K562 (cell line): ENCODE measurements at regions not wholly inside any gene's neighbourhood (a gene's known extent, or its start where the extent isn't known, plus 50 kb on each side); places are given as distances from the start of the nearest gene placed in this dataset.
A peak's percentile ranks its signal among the peaks of the same experiment; 100 is the strongest.

Experiments used
- BRD9 ChIP-seq: fragments of 450-650 bp; IDR thresholded peaks from 2 replicates; pipeline ENCODE4 v1.6.1; 2018; ENCODE audit warnings: low read depth; ENCODE audit not compliant: partially characterized antibody
- CBX3 ChIP-seq, 2 experiments: IDR thresholded peaks; 1 replicate in 1 of 2; 2 replicates in 1 of 2; pipeline ENCODE4 v1.6.1; 2012; ENCODE audit warnings: inconsistent platforms in 2 of 2, low read length in 2 of 2, borderline replicate concordance in 1 of 2, control low read depth in 1 of 2
- E2F4 ChIP-seq: sonication (generic); formaldehyde crosslinking; IDR thresholded peaks from 2 replicates; pipeline ENCODE4 v1.8.0; 2022; ENCODE audit warnings: mild to moderate bottlenecking, low read depth, missing genetic modification reagents
- FOXJ3 ChIP-seq: sonication (generic); formaldehyde crosslinking; IDR thresholded peaks from 2 replicates; pipeline ENCODE4 v1.4.0; 2020; ENCODE audit warnings: mild to moderate bottlenecking, missing genetic modification reagents
- HNRNPLL ChIP-seq: fragments of 200-400 bp; formaldehyde crosslinking; IDR thresholded peaks from 2 replicates; pipeline ENCODE4 v1.6.1; 2017; ENCODE audit warnings: low read length, low read depth, mild to moderate bottlenecking; ENCODE audit not compliant: poor library complexity, severe bottlenecking
- NFIX ChIP-seq: fragments of 250-450 bp; sonication (Bioruptor Pico); IDR thresholded peaks from 2 replicates; pipeline ENCODE4 v1.4.0; 2020; ENCODE audit warnings: low read depth, mild to moderate bottlenecking, moderate library complexity
- NFRKB ChIP-seq: fragments of 450-650 bp; IDR thresholded peaks from 2 replicates; pipeline ENCODE4 v1.6.1; 2016; ENCODE audit warnings: low read depth
- NR4A1 ChIP-seq, 2 experiments: fragments of 250-450 bp in 1 of 2; fragments of 450-650 bp in 1 of 2; sonication (Bioruptor Pico) in 1 of 2; IDR thresholded peaks; 2 replicates each; pipeline versions ENCODE4 v1.4.0 to v1.6.1; 2016 to 2020; ENCODE audit warnings: mild to moderate bottlenecking in 2 of 2, missing compliant biosample characterization in 1 of 2, missing genetic modification characterization in 1 of 2, moderate library complexity in 1 of 2
- SMAD1 ChIP-seq: fragments of 150-350 bp; IDR thresholded peaks from 2 replicates; pipeline ENCODE4 v1.6.1; 2014; ENCODE audit warnings: low read length, low read depth; ENCODE audit not compliant: partially characterized antibody
- USF1 ChIP-seq: sonication (generic); formaldehyde crosslinking; IDR thresholded peaks from 2 replicates; pipeline ENCODE4 v1.9.0; 2022; ENCODE audit warnings: mild to moderate bottlenecking, missing genetic modification reagents
- ZNF134 ChIP-seq: fragments of 250-450 bp; sonication (Bioruptor Pico); conservative IDR thresholded peaks from 2 replicates; pipeline ENCODE4 v1.4.0; 2020
- ZNF408 ChIP-seq: fragments of 250-450 bp; sonication (Bioruptor Pico); IDR thresholded peaks from 2 replicates; pipeline ENCODE4 v1.4.0; 2020; ENCODE audit warnings: low read depth, mild to moderate bottlenecking, moderate library complexity
- ZNF561 ChIP-seq: fragments of 450-650 bp; formaldehyde crosslinking; conservative IDR thresholded peaks from 2 replicates; pipeline ENCODE4 v1.4.0; 2020; ENCODE audit warnings: mild to moderate bottlenecking, moderate library complexity
- ZNF764 ChIP-seq: fragments of 250-450 bp; sonication (Bioruptor Pico); IDR thresholded peaks from 2 replicates; pipeline ENCODE4 v1.4.0; 2020; ENCODE audit warnings: low read depth, mild to moderate bottlenecking, moderate library complexity
- TF ChIP-seq, protein P1 (sequence below): sonication (generic); formaldehyde crosslinking; IDR thresholded peaks from 2 replicates; pipeline ENCODE4 v1.8.0; 2023; ENCODE audit warnings: missing genetic modification reagents, mild to moderate bottlenecking, borderline replicate concordance
- TF ChIP-seq, protein P2 (sequence below): fragments of 250-450 bp; sonication (Bioruptor Pico); IDR thresholded peaks from 2 replicates; pipeline ENCODE4 v1.4.0; 2020; ENCODE audit warnings: mild to moderate bottlenecking, moderate library complexity
- TF ChIP-seq, protein P3 (sequence below): sonication (generic); formaldehyde crosslinking; IDR thresholded peaks from 2 replicates; pipeline ENCODE4 v1.8.0; 2022; ENCODE audit warnings: mild to moderate bottlenecking, missing genetic modification reagents

- TF ChIP-seq, protein P1, sequence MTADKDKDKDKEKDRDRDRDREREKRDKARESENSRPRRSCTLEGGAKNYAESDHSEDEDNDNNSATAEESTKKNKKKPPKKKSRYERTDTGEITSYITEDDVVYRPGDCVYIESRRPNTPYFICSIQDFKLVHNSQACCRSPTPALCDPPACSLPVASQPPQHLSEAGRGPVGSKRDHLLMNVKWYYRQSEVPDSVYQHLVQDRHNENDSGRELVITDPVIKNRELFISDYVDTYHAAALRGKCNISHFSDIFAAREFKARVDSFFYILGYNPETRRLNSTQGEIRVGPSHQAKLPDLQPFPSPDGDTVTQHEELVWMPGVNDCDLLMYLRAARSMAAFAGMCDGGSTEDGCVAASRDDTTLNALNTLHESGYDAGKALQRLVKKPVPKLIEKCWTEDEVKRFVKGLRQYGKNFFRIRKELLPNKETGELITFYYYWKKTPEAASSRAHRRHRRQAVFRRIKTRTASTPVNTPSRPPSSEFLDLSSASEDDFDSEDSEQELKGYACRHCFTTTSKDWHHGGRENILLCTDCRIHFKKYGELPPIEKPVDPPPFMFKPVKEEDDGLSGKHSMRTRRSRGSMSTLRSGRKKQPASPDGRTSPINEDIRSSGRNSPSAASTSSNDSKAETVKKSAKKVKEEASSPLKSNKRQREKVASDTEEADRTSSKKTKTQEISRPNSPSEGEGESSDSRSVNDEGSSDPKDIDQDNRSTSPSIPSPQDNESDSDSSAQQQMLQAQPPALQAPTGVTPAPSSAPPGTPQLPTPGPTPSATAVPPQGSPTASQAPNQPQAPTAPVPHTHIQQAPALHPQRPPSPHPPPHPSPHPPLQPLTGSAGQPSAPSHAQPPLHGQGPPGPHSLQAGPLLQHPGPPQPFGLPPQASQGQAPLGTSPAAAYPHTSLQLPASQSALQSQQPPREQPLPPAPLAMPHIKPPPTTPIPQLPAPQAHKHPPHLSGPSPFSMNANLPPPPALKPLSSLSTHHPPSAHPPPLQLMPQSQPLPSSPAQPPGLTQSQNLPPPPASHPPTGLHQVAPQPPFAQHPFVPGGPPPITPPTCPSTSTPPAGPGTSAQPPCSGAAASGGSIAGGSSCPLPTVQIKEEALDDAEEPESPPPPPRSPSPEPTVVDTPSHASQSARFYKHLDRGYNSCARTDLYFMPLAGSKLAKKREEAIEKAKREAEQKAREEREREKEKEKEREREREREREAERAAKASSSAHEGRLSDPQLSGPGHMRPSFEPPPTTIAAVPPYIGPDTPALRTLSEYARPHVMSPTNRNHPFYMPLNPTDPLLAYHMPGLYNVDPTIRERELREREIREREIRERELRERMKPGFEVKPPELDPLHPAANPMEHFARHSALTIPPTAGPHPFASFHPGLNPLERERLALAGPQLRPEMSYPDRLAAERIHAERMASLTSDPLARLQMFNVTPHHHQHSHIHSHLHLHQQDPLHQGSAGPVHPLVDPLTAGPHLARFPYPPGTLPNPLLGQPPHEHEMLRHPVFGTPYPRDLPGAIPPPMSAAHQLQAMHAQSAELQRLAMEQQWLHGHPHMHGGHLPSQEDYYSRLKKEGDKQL (CRISPR knock-in tag) = no peak
- no peak for TF ChIP-seq NFIX
- no peak for TF ChIP-seq FOXJ3
- peak; percentile 38 for TF ChIP-seq BRD9
- TF ChIP-seq HNRNPLL = no peak
- peak in 1 of 2 experiments; percentile 88; a peak in 1 of 3 replicates for TF ChIP-seq CBX3 (IDR thresholded peaks at IDR 0.05; ENCODE audit: borderline replicate concordance in 1 of 2, low read length in 2 of 2)
- TF ChIP-seq SMAD1 = no peak
- no peak for TF ChIP-seq NR4A1 (CRISPR knock-in tag; IDR thresholded peaks at IDR 0.05)
- TF ChIP-seq NR4A1 (tag; IDR thresholded peaks at IDR 0.05) = no peak
- TF ChIP-seq ZNF561 (CRISPR knock-in tag) = no peak
- TF ChIP-seq, protein P2, sequence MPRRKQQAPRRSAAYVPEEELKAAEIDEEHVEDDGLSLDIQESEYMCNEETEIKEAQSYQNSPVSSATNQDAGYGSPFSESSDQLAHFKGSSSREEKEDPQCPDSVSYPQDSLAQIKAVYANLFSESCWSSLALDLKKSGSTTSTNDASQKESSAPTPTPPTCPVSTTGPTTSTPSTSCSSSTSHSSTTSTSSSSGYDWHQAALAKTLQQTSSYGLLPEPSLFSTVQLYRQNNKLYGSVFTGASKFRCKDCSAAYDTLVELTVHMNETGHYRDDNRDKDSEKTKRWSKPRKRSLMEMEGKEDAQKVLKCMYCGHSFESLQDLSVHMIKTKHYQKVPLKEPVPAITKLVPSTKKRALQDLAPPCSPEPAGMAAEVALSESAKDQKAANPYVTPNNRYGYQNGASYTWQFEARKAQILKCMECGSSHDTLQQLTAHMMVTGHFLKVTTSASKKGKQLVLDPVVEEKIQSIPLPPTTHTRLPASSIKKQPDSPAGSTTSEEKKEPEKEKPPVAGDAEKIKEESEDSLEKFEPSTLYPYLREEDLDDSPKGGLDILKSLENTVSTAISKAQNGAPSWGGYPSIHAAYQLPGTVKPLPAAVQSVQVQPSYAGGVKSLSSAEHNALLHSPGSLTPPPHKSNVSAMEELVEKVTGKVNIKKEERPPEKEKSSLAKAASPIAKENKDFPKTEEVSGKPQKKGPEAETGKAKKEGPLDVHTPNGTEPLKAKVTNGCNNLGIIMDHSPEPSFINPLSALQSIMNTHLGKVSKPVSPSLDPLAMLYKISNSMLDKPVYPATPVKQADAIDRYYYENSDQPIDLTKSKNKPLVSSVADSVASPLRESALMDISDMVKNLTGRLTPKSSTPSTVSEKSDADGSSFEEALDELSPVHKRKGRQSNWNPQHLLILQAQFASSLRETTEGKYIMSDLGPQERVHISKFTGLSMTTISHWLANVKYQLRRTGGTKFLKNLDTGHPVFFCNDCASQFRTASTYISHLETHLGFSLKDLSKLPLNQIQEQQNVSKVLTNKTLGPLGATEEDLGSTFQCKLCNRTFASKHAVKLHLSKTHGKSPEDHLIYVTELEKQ (CRISPR knock-in tag) = no peak
- TF ChIP-seq USF1 (CRISPR knock-in tag) = no peak
- no peak for TF ChIP-seq ZNF134 (CRISPR knock-in tag)
- TF ChIP-seq ZNF408 = no peak
- TF ChIP-seq, protein P3, sequence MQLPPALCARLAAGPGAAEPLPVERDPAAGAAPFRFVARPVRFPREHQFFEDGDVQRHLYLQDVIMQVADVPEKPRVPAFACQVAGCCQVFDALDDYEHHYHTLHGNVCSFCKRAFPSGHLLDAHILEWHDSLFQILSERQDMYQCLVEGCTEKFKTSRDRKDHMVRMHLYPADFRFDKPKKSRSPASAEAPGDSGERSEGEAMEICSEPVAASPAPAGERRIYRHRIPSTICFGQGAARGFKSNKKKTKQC = no peak
- peak; percentile 48; the same call in 1 of the 2 replicates for TF ChIP-seq NFRKB
- no peak for TF ChIP-seq E2F4 (CRISPR knock-in tag)
- TF ChIP-seq ZNF764 (CRISPR knock-in tag) = no peak
Observed at GRCh38 chr7:138400400-138400886, 59.6 kb upstream of the TRIM24 start (continued).
